ENCODE measurements at regions not wholly inside any gene's neighbourhood (a gene's known extent, or its start where the extent isn't known, plus 50 kb on each side); places are given as distances from the start of the nearest gene placed in this dataset.

DNA sequence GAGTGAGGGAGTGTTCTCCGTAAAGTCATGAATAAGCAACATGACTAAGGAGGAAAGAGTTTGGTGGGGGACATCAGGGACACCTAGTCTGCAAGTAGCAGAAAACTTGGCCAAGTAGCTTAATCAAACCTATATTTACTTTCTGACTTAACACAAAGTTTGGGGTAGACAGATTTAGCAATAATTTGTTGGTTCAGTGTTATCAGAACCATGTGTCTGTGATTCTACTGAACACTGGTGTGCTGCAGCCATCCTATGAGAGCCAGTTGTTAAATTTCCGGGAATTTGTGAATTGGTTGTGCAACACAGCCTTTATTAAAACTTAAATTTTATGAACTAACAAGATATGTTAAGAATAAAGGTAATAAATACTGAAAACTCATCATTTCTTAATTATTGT lies 469.3 kb downstream of the C4orf33 start:
- no TSS peak for BruUV-seq (replicated peaks)
- ChIA-PET CTCF (no interaction called here), POLR2A (no interaction called here), RAD21 (ENCODE audit: unreplicated experiment) (no interaction called here), SMC1A (ENCODE audit: uncharacterized antibody, unreplicated experiment) (no interaction called here)
- ATAC-seq (no peak), FAIRE-seq (no peak), DNase-seq (ENCODE audit: low read depth, low spot score) (no peak)
- Histone ChIP-seq H3K9me3 (replicated peaks; ENCODE audit: control insufficient read depth, insufficient read depth, low read length) (no peaks in the 10 kb centered on the region), H3K9ac (ENCODE audit: control insufficient read depth, insufficient read depth, low read length) (no peak overlapping the region), H2AFZ (ENCODE audit: control insufficient read depth, low read depth, low read length) (no peak overlapping the region), H3K4me1 (ENCODE audit: control insufficient read depth, insufficient read depth, low read length) (no peaks in the 10 kb centered on the region), H3K4me3 (no peak overlapping the region), H3K27me3 (replicated peaks in 1 of 2; ENCODE audit: control insufficient read depth in 2 of 2, insufficient read depth in 2 of 2, low read length in 1 of 2) (no peaks in the 10 kb centered on the region), H3K79me2 (ENCODE audit: control insufficient read depth, insufficient read depth, low read length) (no peaks in the 10 kb centered on the region), H3K27ac (ENCODE audit: control insufficient read depth, insufficient read depth) (no peak overlapping the region), H3K4me2 (ENCODE audit: control insufficient read depth, insufficient read depth) (no peak overlapping the region), H3K36me3 (ENCODE audit: control insufficient read depth in 2 of 2, insufficient read depth in 2 of 2, low read length in 1 of 2) (no peaks in the 10 kb centered on the region), H4K20me1 (ENCODE audit: control insufficient read depth, insufficient read depth) (no peaks in the 10 kb centered on the region)
- TF ChIP-seq POLR2AphosphoS2 (IDR thresholded peaks at IDR 0.05; ENCODE audit: low read depth, low read length) (no peak), BACH1 (IDR thresholded peaks at IDR 0.05; ENCODE audit: borderline replicate concordance) (no peak), CBX5 (IDR thresholded peaks at IDR 0.05; ENCODE audit: low read depth) (no peak), RAD21 (IDR thresholded peaks at IDR 0.05; ENCODE audit: insufficient read depth, low read depth, low read length) (no peak), GABPA (IDR thresholded peaks at IDR 0.05; ENCODE audit: low read depth) (no peak), SUPT20H (IDR thresholded peaks at IDR 0.05; ENCODE audit: borderline replicate concordance, control insufficient read depth, low read depth, low read length) (no peak), ETV6 (conservative IDR thresholded peaks at IDR 0.05 in 1 of 2, IDR thresholded peaks at IDR 0.05 in 1 of 2; ENCODE audit: borderline replicate concordance in 1 of 2, low read depth in 1 of 2) (no peak), MEF2B (IDR thresholded peaks at IDR 0.05; ENCODE audit: partially characterized antibody, poor library complexity, severe bottlenecking) (no peak), CHD2 (IDR thresholded peaks at IDR 0.05; ENCODE audit: borderline replicate concordance, low read depth, low read length) (no peak), SMAD5 (IDR thresholded peaks at IDR 0.05; ENCODE audit: low read depth) (no peak), MTA2 (IDR thresholded peaks at IDR 0.05; ENCODE audit: low read depth) (no peak), NRF1 (conservative IDR thresholded peaks at IDR 0.05; ENCODE audit: low read depth, low read length) (no peak), BCL11A (IDR thresholded peaks at IDR 0.05; ENCODE audit: low read depth, low read length) (no peak)
- TF ChIP-seq, protein P1, sequence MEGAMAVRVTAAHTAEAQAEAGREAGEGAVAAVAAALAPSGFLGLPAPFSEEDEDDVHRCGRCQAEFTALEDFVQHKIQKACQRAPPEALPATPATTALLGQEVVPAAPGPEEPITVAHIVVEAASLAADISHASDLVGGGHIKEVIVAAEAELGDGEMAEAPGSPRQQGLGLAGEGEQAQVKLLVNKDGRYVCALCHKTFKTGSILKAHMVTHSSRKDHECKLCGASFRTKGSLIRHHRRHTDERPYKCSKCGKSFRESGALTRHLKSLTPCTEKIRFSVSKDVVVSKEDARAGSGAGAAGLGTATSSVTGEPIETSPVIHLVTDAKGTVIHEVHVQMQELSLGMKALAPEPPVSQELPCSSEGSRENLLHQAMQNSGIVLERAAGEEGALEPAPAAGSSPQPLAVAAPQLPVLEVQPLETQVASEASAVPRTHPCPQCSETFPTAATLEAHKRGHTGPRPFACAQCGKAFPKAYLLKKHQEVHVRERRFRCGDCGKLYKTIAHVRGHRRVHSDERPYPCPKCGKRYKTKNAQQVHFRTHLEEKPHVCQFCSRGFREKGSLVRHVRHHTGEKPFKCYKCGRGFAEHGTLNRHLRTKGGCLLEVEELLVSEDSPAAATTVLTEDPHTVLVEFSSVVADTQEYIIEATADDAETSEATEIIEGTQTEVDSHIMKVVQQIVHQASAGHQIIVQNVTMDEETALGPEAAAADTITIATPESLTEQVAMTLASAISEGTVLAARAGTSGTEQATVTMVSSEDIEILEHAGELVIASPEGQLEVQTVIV (IDR thresholded peaks at IDR 0.05; ENCODE audit: borderline replicate concordance, partially characterized antibody): no peak
- TF ChIP-seq, protein P2, sequence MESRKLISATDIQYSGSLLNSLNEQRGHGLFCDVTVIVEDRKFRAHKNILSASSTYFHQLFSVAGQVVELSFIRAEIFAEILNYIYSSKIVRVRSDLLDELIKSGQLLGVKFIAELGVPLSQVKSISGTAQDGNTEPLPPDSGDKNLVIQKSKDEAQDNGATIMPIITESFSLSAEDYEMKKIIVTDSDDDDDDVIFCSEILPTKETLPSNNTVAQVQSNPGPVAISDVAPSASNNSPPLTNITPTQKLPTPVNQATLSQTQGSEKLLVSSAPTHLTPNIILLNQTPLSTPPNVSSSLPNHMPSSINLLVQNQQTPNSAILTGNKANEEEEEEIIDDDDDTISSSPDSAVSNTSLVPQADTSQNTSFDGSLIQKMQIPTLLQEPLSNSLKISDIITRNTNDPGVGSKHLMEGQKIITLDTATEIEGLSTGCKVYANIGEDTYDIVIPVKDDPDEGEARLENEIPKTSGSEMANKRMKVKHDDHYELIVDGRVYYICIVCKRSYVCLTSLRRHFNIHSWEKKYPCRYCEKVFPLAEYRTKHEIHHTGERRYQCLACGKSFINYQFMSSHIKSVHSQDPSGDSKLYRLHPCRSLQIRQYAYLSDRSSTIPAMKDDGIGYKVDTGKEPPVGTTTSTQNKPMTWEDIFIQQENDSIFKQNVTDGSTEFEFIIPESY (IDR thresholded peaks at IDR 0.05): no peak
- intact Hi-C loops (cut with micrococcal nuclease; ENCODE audit: unreplicated experiment): no loop called here
- in situ Hi-C loops (cut with MboI): no loop called here
- WGBS (ENCODE audit: insufficient coverage, insufficient replicate concordance, low lambda C conversion rate, missing lambda C conversion rate): 45% methylated on average over 2 of the region's 2 CpGs

All from GM12878 (cell line).